Prostate gland (tissue), 2 donors: ENCODE measurements at regions not wholly inside any gene's neighbourhood (a gene's known extent, or its start where the extent isn't known, plus 50 kb on each side); places are given as distances from the start of the nearest gene placed in this dataset.

Experiments
- CTCF ChIP-seq, 4 experiments: fragments of 200-600 bp in 2 of 4; fragments of 450-650 bp in 2 of 4; sonication (generic) in 2 of 4; IDR thresholded peaks; 1 replicate in 3 of 4; 2 replicates in 1 of 4; pipeline ENCODE4 v1.5.1; 2016 to 2019; ENCODE audit warnings: antibody characterized with exemption in 4 of 4, mild to moderate bottlenecking in 2 of 4, moderate library complexity in 2 of 4
- POLR2A ChIP-seq: fragments of 450-650 bp; IDR thresholded peaks from one replicate; pipeline ENCODE4 v1.6.1; 2016; ENCODE audit warnings: antibody characterized with exemption, mild to moderate bottlenecking

GRCh38 chr7:85748861-85749260, 562.0 kb upstream of the SEMA3D start:
- TF ChIP-seq POLR2A = no peak
- no peak for TF ChIP-seq CTCF (IDR thresholded peaks at IDR 0.05)
